B cell (primary cell): ENCODE measurements at regions not wholly inside any gene's neighbourhood (a gene's known extent, or its start where the extent isn't known, plus 50 kb on each side); places are given as distances from the start of the nearest gene placed in this dataset.

ENCODE experiments used
- ATAC-seq: fragments of 200-7000 bp; cut with Tn5 transposase; one replicate; pipeline ENCODE4 v1.10.0; 2021; ENCODE audit warnings: low read depth, mild to moderate bottlenecking, moderate number of reproducible peaks, moderate library complexity
- CTCF ChIA-PET: fragments of 350-600 bp; sonication (Branson Sonifier 250); formaldehyde crosslinking; loops from one replicate; lab custom pipeline; 2021; ENCODE audit warnings: antibody characterized with exemption, inconsistent platforms; lab: Charles Lee
- POLR2A ChIA-PET: fragments of 350-600 bp; sonication (Branson Sonifier 250); formaldehyde crosslinking; loops from one replicate; lab custom pipeline; 2021; ENCODE audit warnings: antibody characterized with exemption; lab: Charles Lee
- DNase-seq: peaks from one replicate; pipeline ENCODE4 v3.0.0; 2013
- H2AFZ ChIP-seq: 2 replicates; pipeline ENCODE4 v1.6.1; 2012; ENCODE audit warnings: mild to moderate bottlenecking, low read depth, low read length; ENCODE audit not compliant: insufficient read depth, poor library complexity, severe bottlenecking
- H3K27ac ChIP-seq, 2 donors: 1 replicate in 1 of 2; 2 replicates in 1 of 2; pipeline ENCODE4 v1.5.1; 2012 to 2013; ENCODE audit warnings: low read length in 2 of 2, mild to moderate bottlenecking in 2 of 2, moderate library complexity in 1 of 2
- H3K27me3 ChIP-seq, 4 experiments: fragments of 200-600 bp in 1 of 4; sonication (generic) in 1 of 4; replicated peaks in 1 of 4; 1 replicate in 2 of 4; 2 replicates in 2 of 4; pipeline versions ENCODE4 v1.6.1 to v1.7.0; 2013 to 2016; ENCODE audit warnings: low read length in 3 of 4, mild to moderate bottlenecking in 2 of 4, mixed read lengths in 1 of 4, moderate library complexity in 1 of 4; ENCODE audit not compliant: insufficient read depth in 4 of 4, control insufficient read depth in 3 of 4; ENCODE audit errors: control extremely low read depth in 1 of 4
- H3K36me3 ChIP-seq, 2 experiments: replicated peaks in 1 of 2; 1 replicate in 1 of 2; 2 replicates in 1 of 2; pipeline versions ENCODE4 v1.6.1 to v1.7.1; 2013; ENCODE audit warnings: low read length in 1 of 2; ENCODE audit not compliant: insufficient read depth in 2 of 2, control insufficient read depth in 1 of 2; ENCODE audit errors: control extremely low read depth in 1 of 2, extremely low read depth in 1 of 2
- H3K4me1 ChIP-seq, 2 donors: fragments of 200-600 bp in 1 of 2; sonication (generic) in 1 of 2; 1 replicate in 1 of 2; 2 replicates in 1 of 2; pipeline versions ENCODE4 v1.5.1 to v1.6.1; 2013 to 2017; ENCODE audit warnings: low read length in 2 of 2; ENCODE audit not compliant: control insufficient read depth in 2 of 2, insufficient read depth in 2 of 2
- H3K4me2 ChIP-seq: replicated peaks from 2 replicates; pipeline ENCODE3; 2012; ENCODE audit warnings: mild to moderate bottlenecking, low read depth, low read length; ENCODE audit not compliant: poor library complexity, severe bottlenecking
- H3K4me3 ChIP-seq, 5 experiments: fragments of 200-600 bp in 1 of 5; sonication (generic) in 1 of 5; 1 replicate in 3 of 5; 2 replicates in 2 of 5; pipeline versions ENCODE4 v1.5.1 to v1.7.0; 2011 to 2016; ENCODE audit warnings: low read length in 4 of 5, mild to moderate bottlenecking in 4 of 5, low read depth in 2 of 5, control low read depth in 1 of 5, moderate library complexity in 1 of 5; ENCODE audit not compliant: insufficient read depth in 1 of 5; ENCODE audit errors: control extremely low read depth in 1 of 5, extremely low read depth in 1 of 5
- H3K79me2 ChIP-seq: fragments of 200-600 bp; sonication (generic); one replicate; pipeline ENCODE4 v1.6.0; 2016; ENCODE audit warnings: low read length; ENCODE audit not compliant: control insufficient read depth, insufficient read depth
- H3K9ac ChIP-seq: fragments of 200-600 bp; sonication (generic); 2 replicates; pipeline ENCODE4 v1.6.1; 2017; ENCODE audit warnings: mild to moderate bottlenecking, low read length, moderate library complexity
- H3K9me3 ChIP-seq, 3 donors: one replicate each; pipeline versions ENCODE4 v1.6.1 to v1.7.1; 2013; ENCODE audit warnings: low read length in 2 of 3; ENCODE audit not compliant: control insufficient read depth in 2 of 3, insufficient read depth in 1 of 3; ENCODE audit errors: control extremely low read depth in 1 of 3
- H4K20me1 ChIP-seq: 2 replicates; pipeline ENCODE4 v1.6.0; 2012; ENCODE audit warnings: mild to moderate bottlenecking, low read length; ENCODE audit not compliant: insufficient read depth, control insufficient read depth, poor library complexity, severe bottlenecking
- H3K27ac Mint-ChIP-seq: one replicate; pipeline ENCODE4 v1.8.0; 2021; ENCODE audit warnings: mixed read lengths
- H3K27me3 Mint-ChIP-seq: one replicate; pipeline ENCODE4 v1.8.0; 2021; ENCODE audit warnings: mixed read lengths
- H3K4me1 Mint-ChIP-seq: one replicate; pipeline ENCODE4 v1.8.0; 2021; ENCODE audit warnings: mixed read lengths
- H3K4me3 Mint-ChIP-seq: one replicate; pipeline ENCODE4 v1.8.0; 2021; ENCODE audit warnings: mixed read lengths
- H3K9me3 Mint-ChIP-seq: one replicate; pipeline ENCODE4 v1.8.0; 2022; ENCODE audit warnings: mixed read lengths; ENCODE audit not compliant: insufficient read depth
- EZH2 ChIP-seq: IDR thresholded peaks from 2 replicates; pipeline ENCODE4 v1.6.1; 2012; ENCODE audit warnings: borderline replicate concordance, low read depth, mild to moderate bottlenecking, moderate library complexity, low read length; ENCODE audit not compliant: insufficient read depth, poor library complexity, severe bottlenecking
- WGBS: methylation state at CpG from one replicate; pipeline ENCODE4 v1.1.5; 2013; ENCODE audit warnings: missing lambda C conversion rate; ENCODE audit not compliant: insufficient coverage; 5-methylcytosine and 5-hydroxymethylcytosine counted together
- intact Hi-C: fragments of 100-400 bp; cut with micrococcal nuclease; formaldehyde crosslinking; loops from one replicate; pipeline ENCODE4 v1.10.0; 2022
- TF ChIP-seq, protein P1 (sequence below): fragments of 200-600 bp; IDR thresholded peaks from one replicate; pipeline ENCODE4 v1.8.0; 2022; ENCODE audit warnings: antibody characterized with exemption, mild to moderate bottlenecking

DNA sequence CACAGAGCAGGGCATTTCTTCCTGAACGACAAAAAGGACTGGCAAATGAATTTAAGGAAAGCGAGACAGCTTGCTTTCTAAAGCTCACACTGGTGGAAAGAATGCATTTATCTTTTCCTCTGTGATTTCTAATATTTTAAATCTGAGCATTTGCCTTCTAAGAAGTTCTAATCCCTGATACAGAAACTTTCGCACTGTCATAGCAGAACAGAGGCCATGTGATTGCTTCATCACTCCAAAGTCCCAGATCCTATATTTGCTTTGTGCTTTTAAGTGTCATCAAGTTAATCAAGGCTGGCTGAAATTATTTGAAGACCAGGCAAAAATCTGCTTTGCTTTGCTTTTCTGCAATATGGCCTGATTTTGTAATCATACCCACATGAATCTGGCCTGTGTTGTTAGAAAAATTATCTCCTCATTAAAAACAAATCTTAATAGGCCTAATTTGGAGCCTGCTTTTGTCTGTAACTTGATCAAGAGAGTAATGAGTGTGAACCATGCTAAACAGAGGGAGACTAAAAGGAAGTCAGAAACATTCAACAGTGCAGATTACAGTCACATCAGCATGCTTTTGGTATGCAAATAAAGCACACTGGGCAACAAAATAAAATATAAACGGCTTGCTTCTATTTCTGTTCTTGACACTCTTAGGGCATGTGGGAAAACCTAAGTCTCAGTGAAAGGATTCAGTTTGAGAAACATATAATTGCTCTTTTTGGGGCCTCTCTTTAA is 178.2 kb upstream of the ADAMTS9 start:
- ATAC-seq (no peak), DNase-seq (no peak)
- Histone ChIP-seq H3K27me3 (no peaks in the 10 kb centered on the region), H3K9me3 (no peaks in the 10 kb centered on the region), H3K27ac (no peak overlapping the region), H2AFZ (no peak overlapping the region), H3K4me1 (no peaks in the 10 kb centered on the region), H3K9ac (no peak overlapping the region), H4K20me1 (no peaks in the 10 kb centered on the region), H3K4me3 (no peak overlapping the region), H3K4me2 (no peak overlapping the region), H3K36me3 (no peaks in the 10 kb centered on the region), H3K79me2 (no peaks in the 10 kb centered on the region)
- TF ChIP-seq EZH2: no peak
- TF ChIP-seq, protein P1, sequence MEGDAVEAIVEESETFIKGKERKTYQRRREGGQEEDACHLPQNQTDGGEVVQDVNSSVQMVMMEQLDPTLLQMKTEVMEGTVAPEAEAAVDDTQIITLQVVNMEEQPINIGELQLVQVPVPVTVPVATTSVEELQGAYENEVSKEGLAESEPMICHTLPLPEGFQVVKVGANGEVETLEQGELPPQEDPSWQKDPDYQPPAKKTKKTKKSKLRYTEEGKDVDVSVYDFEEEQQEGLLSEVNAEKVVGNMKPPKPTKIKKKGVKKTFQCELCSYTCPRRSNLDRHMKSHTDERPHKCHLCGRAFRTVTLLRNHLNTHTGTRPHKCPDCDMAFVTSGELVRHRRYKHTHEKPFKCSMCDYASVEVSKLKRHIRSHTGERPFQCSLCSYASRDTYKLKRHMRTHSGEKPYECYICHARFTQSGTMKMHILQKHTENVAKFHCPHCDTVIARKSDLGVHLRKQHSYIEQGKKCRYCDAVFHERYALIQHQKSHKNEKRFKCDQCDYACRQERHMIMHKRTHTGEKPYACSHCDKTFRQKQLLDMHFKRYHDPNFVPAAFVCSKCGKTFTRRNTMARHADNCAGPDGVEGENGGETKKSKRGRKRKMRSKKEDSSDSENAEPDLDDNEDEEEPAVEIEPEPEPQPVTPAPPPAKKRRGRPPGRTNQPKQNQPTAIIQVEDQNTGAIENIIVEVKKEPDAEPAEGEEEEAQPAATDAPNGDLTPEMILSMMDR: no peak
- Mint-ChIP-seq H3K4me3 (no peak overlapping the region), H3K27me3 (no peaks in the 10 kb centered on the region), H3K9me3 (no peaks in the 10 kb centered on the region), H3K4me1 (no peaks in the 10 kb centered on the region), H3K27ac (no peak overlapping the region)
- intact Hi-C loops: no loop called here
- CTCF ChIA-PET: no interaction called here
- no CpG with 5 or more reads among the region's 4 CpGs for WGBS
- POLR2A ChIA-PET: no interaction called here
